ENCODE measurements at regions not wholly inside any gene's neighbourhood (a gene's known extent, or its start where the extent isn't known, plus 50 kb on each side); places are given as distances from the start of the nearest gene placed in this dataset.

DNA sequence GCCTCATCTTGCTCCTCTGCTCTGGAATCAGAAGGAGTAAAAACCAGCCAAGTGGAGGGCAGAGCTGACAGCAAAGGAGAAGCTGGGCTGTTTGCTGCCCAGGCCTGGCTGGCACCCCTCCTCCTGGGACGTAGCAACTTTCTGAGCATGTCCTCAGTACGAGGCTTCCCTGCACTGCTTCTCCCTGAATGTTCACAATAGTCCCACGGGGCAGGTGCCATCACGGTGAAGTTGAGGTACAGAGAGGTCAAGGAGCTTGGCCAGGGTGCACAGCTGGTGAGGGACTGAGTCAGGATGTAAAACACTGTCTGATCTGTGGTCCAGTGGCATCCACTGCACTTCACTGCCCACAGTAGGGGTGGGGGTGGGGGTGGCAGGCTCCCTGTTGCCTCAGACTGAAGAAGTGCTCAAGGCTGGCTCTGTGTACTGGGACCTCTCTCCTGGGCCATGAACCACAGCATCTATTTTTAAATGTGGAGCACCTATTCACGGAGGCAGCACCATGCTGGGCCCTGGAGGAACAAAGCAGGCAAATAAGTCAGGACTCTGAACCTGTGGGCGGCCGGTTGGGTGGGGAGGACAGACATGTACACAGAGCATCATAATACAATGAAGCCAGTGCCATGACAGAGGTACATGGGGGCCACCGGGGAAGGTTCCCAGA is 369.5 kb downstream of the SEC14L1 start:
- TF ChIP-seq POLR2AphosphoS5 (IDR thresholded peaks at IDR 0.05) (no peak), POLR2A (IDR thresholded peaks at IDR 0.05) (no peak)
- TF ChIP-seq, protein P1, sequence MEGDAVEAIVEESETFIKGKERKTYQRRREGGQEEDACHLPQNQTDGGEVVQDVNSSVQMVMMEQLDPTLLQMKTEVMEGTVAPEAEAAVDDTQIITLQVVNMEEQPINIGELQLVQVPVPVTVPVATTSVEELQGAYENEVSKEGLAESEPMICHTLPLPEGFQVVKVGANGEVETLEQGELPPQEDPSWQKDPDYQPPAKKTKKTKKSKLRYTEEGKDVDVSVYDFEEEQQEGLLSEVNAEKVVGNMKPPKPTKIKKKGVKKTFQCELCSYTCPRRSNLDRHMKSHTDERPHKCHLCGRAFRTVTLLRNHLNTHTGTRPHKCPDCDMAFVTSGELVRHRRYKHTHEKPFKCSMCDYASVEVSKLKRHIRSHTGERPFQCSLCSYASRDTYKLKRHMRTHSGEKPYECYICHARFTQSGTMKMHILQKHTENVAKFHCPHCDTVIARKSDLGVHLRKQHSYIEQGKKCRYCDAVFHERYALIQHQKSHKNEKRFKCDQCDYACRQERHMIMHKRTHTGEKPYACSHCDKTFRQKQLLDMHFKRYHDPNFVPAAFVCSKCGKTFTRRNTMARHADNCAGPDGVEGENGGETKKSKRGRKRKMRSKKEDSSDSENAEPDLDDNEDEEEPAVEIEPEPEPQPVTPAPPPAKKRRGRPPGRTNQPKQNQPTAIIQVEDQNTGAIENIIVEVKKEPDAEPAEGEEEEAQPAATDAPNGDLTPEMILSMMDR (IDR thresholded peaks at IDR 0.05): no peak

Measured in breast epithelium (tissue), 3 donors.